ENCODE measurements at regions not wholly inside any gene's neighbourhood (a gene's known extent, or its start where the extent isn't known, plus 50 kb on each side); places are given as distances from the start of the nearest gene placed in this dataset.

DNA sequence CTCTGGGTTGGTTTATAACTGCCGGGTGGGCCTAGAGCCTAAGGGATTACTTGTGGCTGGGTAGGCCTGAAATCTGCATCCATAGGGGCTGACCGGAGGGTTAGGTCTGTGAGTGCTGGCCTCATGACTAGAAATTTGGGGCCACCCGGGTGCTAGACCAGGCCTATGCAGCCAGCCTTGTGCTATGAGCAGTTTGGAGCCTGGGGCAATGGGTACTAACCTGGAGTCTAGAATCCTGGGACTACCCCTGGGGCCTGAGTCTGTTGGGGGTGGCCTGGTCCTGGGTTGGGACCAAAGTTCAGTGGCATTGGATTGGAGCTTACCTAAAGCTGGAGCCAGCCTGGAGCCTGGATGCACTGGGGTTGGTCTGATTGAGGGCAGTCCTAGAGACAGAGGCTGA is 995.2 kb downstream of the ANKRD7 start:
- TF ChIP-seq CTCF (IDR thresholded peaks at IDR 0.05) (no peak), ZFX (IDR thresholded peaks at IDR 0.05; ENCODE audit: borderline replicate concordance) (no peak)

All from 22Rv1 (cell line).